Urothelium cell line (cell line): ENCODE measurements at regions not wholly inside any gene's neighbourhood (a gene's known extent, or its start where the extent isn't known, plus 50 kb on each side); places are given as distances from the start of the nearest gene placed in this dataset.
"Not testable (repeated sequence)": the region's sequence is repeated elsewhere in the genome, so short reads cannot be mapped to it uniquely, and the experiment has no call there.

Experiments used
- DNase-seq: peaks from one replicate; pipeline ENCODE4 v3.0.0; 2011; ENCODE audit warnings: low spot score, mixed read lengths
- FAIRE-seq: peaks from 2 replicates; lab custom pipeline; 2011; peaks lifted over from hg19 to GRCh38; lab: Jason Lieb, UNC

GRCh38 chr13:76319921-76320320 is 566.3 kb downstream of the KCTD12 start:
- DNase-seq, result no peak
- no peak for FAIRE-seq

- DNase-seq (no peak), FAIRE-seq (no peak)
These were observed 569.1 kb downstream of the KCTD12 start for GRCh38 chr13:76316998-76317527.

- DNase-seq, result no peak
- FAIRE-seq, result no peak
These were observed 571.7 kb downstream of the KCTD12 start for GRCh38 chr13:76314495-76314894.

- FAIRE-seq (no peak), DNase-seq (no peak)
These were observed 579.1 kb downstream of the KCTD12 start for GRCh38 chr13:76307142-76307541.

- no peak for FAIRE-seq
- DNase-seq, result peak; percentile 2
These were observed 585.5 kb downstream of the KCTD12 start for GRCh38 chr13:76300688-76301087.

- DNase-seq (no peak), FAIRE-seq (no peak)
These were observed 588.9 kb downstream of the KCTD12 start for GRCh38 chr13:76297331-76297730.

- DNase-seq (no peak), FAIRE-seq (no peak)
These were observed 589.5 kb downstream of the KCTD12 start for GRCh38 chr13:76296751-76297150.

GRCh38 chr13:76295020-76295419 is 591.2 kb downstream of the KCTD12 start:
- not testable (repeated sequence) for DNase-seq

GRCh38 chr13:76293751-76294150 is 592.5 kb downstream of the KCTD12 start:
- DNase-seq, result no peak
- no peak for FAIRE-seq

More at GRCh38 chr13:76295020-76295419, 591.2 kb downstream of the KCTD12 start:
- not testable (repeated sequence) for FAIRE-seq

- DNase-seq, result peak; percentile 4
- FAIRE-seq, result no peak
These were observed 592.9 kb downstream of the KCTD12 start for GRCh38 chr13:76293346-76293745.

- FAIRE-seq, result no peak
- DNase-seq, result no peak
These were observed 593.5 kb downstream of the KCTD12 start for GRCh38 chr13:76292726-76293125.

GRCh38 chr13:76292031-76292430 is 594.2 kb downstream of the KCTD12 start:
- FAIRE-seq (no peak), DNase-seq (no peak)

- FAIRE-seq, result no peak
- no peak for DNase-seq
These were observed 596.6 kb downstream of the KCTD12 start for GRCh38 chr13:76289558-76289957.

- FAIRE-seq, result no peak
- no peak for DNase-seq
These were observed 600.0 kb downstream of the KCTD12 start for GRCh38 chr13:76286178-76286577.

GRCh38 chr13:76285463-76285862 is 600.7 kb downstream of the KCTD12 start:
- no peak for DNase-seq
- FAIRE-seq, result no peak

- not testable (repeated sequence) for FAIRE-seq, DNase-seq
These were observed 606.4 kb downstream of the KCTD12 start for GRCh38 chr13:76279766-76280165.

GRCh38 chr13:76271728-76272232 is 614.4 kb downstream of the KCTD12 start:
- DNase-seq, result no peak

GRCh38 chr13:76268307-76268706 is 617.9 kb downstream of the KCTD12 start:
- DNase-seq, FAIRE-seq: not testable (repeated sequence)

More at GRCh38 chr13:76271728-76272232, 614.4 kb downstream of the KCTD12 start:
- FAIRE-seq, result no peak

- FAIRE-seq, result no peak
These were observed 619.0 kb downstream of the KCTD12 start for GRCh38 chr13:76267216-76267615.

GRCh38 chr13:76266561-76266960 is 619.6 kb downstream of the KCTD12 start:
- DNase-seq (no peak), FAIRE-seq (no peak)

More at GRCh38 chr13:76267216-76267615, 619.0 kb downstream of the KCTD12 start:
- no peak for DNase-seq

- no peak for DNase-seq
- no peak for FAIRE-seq
These were observed 614.1 kb downstream of the LMO7 start for GRCh38 chr13:76250211-76250610.

- no peak for DNase-seq
- FAIRE-seq, result no peak
These were observed 609.8 kb downstream of the LMO7 start for GRCh38 chr13:76245920-76246319.

- DNase-seq (no peak), FAIRE-seq (no peak)
These were observed 609.1 kb downstream of the LMO7 start for GRCh38 chr13:76245211-76245610.
